ENCODE measurements at regions not wholly inside any gene's neighbourhood (a gene's known extent, or its start where the extent isn't known, plus 50 kb on each side); places are given as distances from the start of the nearest gene placed in this dataset.

DNA sequence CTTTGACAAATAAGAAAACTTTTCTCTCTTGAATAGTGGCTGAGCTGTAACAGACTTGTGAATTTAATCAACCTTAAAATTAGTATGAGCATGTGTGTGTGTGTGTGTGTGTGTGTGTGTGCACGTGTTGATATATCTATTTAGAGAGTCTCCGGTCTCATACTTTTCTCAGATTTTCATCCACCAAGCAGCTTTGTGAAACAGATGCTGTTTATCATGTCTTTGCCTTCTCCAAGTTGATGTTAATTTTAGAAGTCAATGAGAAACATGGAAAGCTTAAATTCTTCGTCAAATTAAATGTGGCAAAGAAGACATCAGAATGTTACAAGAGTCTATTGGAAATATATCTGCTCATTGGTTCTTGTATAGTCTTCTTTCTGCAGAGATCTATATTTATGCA lies 839.2 kb upstream of the CELF2 start:
- no peak for TF ChIP-seq POLR2A (IDR thresholded peaks at IDR 0.05)
- TF ChIP-seq, protein P1, sequence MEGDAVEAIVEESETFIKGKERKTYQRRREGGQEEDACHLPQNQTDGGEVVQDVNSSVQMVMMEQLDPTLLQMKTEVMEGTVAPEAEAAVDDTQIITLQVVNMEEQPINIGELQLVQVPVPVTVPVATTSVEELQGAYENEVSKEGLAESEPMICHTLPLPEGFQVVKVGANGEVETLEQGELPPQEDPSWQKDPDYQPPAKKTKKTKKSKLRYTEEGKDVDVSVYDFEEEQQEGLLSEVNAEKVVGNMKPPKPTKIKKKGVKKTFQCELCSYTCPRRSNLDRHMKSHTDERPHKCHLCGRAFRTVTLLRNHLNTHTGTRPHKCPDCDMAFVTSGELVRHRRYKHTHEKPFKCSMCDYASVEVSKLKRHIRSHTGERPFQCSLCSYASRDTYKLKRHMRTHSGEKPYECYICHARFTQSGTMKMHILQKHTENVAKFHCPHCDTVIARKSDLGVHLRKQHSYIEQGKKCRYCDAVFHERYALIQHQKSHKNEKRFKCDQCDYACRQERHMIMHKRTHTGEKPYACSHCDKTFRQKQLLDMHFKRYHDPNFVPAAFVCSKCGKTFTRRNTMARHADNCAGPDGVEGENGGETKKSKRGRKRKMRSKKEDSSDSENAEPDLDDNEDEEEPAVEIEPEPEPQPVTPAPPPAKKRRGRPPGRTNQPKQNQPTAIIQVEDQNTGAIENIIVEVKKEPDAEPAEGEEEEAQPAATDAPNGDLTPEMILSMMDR (IDR thresholded peaks at IDR 0.05) = no peak
- Histone ChIP-seq H3K27me3 (no peaks in the 10 kb centered on the region), H3K9me3 (no peaks in the 10 kb centered on the region), H3K27ac (no peak overlapping the region), H3K36me3 (no peaks in the 10 kb centered on the region), H3K4me3 (no peak overlapping the region), H3K4me1 (no peaks in the 10 kb centered on the region)
- intact Hi-C loops (cut with DNase I) = no loop called here
- no peak for DNase-seq
- 75% methylated on average over 3 of the region's 3 CpGs for WGBS, 2 donors

GRCh38 chr10:10193848-10194247 lies 823.8 kb upstream of the CELF2 start:
- H3K27me3 ChIP-seq = no peaks in the 10 kb centered on the region
- no peak for DNase-seq
- no peak overlapping the region for H3K27ac ChIP-seq
- no peaks in the 10 kb centered on the region for H3K36me3 ChIP-seq
- no peak overlapping the region for H3K4me3 ChIP-seq
- H3K4me1 ChIP-seq = no peaks in the 10 kb centered on the region
- intact Hi-C loops (cut with DNase I) = no loop called here
- TF ChIP-seq POLR2A (IDR thresholded peaks at IDR 0.05) = no peak
- TF ChIP-seq, protein P1 (IDR thresholded peaks at IDR 0.05) = no peak
- whole genome bisulfite sequencing, 2 donors = 84 to 86% methylated on average over 4 of the region's 4 CpGs
- H3K9me3 ChIP-seq = no peaks in the 10 kb centered on the region

- H3K4me1 ChIP-seq = no peaks in the 10 kb centered on the region
- H3K27ac ChIP-seq = no peak overlapping the region
- H3K27me3 ChIP-seq = no peaks in the 10 kb centered on the region
- H3K4me3 ChIP-seq = no peak overlapping the region
- H3K36me3 ChIP-seq = no peaks in the 10 kb centered on the region
- intact Hi-C loops (cut with DNase I) = no loop called here
- WGBS, 2 donors = 76 to 89% methylated on average over 5 of the region's 5 CpGs
- H3K9me3 ChIP-seq = no peaks in the 10 kb centered on the region
- DNase-seq = no peak
- TF ChIP-seq, protein P1 (IDR thresholded peaks at IDR 0.05) = no peak
- TF ChIP-seq POLR2A (IDR thresholded peaks at IDR 0.05) = no peak
Observed at GRCh38 chr10:10196701-10197100, 821.0 kb upstream of the CELF2 start.

DNA sequence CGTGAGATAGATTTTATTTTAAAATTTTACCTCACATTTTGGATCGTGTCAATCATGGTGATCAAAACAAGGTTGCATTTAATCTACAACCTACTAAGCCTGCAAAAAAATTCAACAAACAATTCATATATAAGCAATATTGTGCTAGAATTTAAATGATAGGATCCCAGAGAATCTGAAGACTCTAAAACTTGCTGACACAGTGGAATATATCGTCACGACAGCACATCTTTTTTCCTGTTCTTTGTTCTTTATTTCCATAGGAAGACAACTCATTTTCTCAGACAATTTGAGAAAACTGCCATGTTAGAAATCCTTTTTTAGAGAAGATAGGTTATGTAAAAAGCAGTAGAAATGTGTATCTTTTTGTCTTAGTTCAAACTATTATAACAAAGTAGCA lies 820.2 kb upstream of the CELF2 start:
- no peak overlapping the region for H3K4me3 ChIP-seq
- H3K27ac ChIP-seq = no peak overlapping the region
- no peak for DNase-seq
- no peaks in the 10 kb centered on the region for H3K4me1 ChIP-seq
- H3K9me3 ChIP-seq = no peaks in the 10 kb centered on the region
- H3K36me3 ChIP-seq = no peaks in the 10 kb centered on the region
- WGBS, 2 donors = 88 to 89% methylated on average over 4 of the region's 4 CpGs
- H3K27me3 ChIP-seq = no peaks in the 10 kb centered on the region
- intact Hi-C loops (cut with DNase I) = no loop called here
- no peak for TF ChIP-seq POLR2A (IDR thresholded peaks at IDR 0.05)
- TF ChIP-seq, protein P1 (IDR thresholded peaks at IDR 0.05) = no peak

DNA sequence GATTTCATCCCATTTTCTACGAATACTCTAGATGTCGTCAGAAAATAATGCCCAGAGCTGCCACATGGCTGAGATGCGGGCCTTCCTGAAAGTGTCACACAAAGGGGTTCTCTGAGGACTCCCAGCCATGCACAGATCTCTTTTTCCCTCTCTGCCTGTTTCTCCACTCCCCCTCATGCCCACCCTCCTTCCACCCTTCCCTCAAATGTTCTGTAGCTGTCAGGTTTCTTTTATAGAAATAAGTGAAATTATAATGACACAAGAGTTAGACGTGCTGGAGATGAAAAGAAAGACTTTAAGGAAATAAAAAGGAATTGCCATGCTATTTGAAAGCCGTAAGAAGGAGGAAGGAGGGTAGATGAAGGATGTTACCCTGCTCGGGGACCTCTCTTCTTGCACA lies 819.3 kb upstream of the CELF2 start:
- intact Hi-C loops (cut with DNase I) = no loop called here
- WGBS, 2 donors = 67 to 71% methylated on average over 6 of the region's 6 CpGs
- no peaks in the 10 kb centered on the region for H3K9me3 ChIP-seq
- no peak overlapping the region for H3K4me3 ChIP-seq
- DNase-seq = no peak
- no peaks in the 10 kb centered on the region for H3K4me1 ChIP-seq
- no peaks in the 10 kb centered on the region for H3K36me3 ChIP-seq
- TF ChIP-seq POLR2A (IDR thresholded peaks at IDR 0.05) = no peak
- TF ChIP-seq, protein P1 (IDR thresholded peaks at IDR 0.05) = no peak
- H3K27me3 ChIP-seq = no peaks in the 10 kb centered on the region
- no peak overlapping the region for H3K27ac ChIP-seq

Measured in esophagus squamous epithelium (tissue), 5 donors.